ENCODE measurements at regions not wholly inside any gene's neighbourhood (a gene's known extent, or its start where the extent isn't known, plus 50 kb on each side); places are given as distances from the start of the nearest gene placed in this dataset.

GRCh38 chr18:22349317-22349898 is 68.3 kb downstream of the CTAGE1 start:
- TF ChIP-seq, protein P1, sequence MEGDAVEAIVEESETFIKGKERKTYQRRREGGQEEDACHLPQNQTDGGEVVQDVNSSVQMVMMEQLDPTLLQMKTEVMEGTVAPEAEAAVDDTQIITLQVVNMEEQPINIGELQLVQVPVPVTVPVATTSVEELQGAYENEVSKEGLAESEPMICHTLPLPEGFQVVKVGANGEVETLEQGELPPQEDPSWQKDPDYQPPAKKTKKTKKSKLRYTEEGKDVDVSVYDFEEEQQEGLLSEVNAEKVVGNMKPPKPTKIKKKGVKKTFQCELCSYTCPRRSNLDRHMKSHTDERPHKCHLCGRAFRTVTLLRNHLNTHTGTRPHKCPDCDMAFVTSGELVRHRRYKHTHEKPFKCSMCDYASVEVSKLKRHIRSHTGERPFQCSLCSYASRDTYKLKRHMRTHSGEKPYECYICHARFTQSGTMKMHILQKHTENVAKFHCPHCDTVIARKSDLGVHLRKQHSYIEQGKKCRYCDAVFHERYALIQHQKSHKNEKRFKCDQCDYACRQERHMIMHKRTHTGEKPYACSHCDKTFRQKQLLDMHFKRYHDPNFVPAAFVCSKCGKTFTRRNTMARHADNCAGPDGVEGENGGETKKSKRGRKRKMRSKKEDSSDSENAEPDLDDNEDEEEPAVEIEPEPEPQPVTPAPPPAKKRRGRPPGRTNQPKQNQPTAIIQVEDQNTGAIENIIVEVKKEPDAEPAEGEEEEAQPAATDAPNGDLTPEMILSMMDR (IDR thresholded peaks at IDR 0.05), result no peak
- TF ChIP-seq POLR2A (IDR thresholded peaks at IDR 0.05), result peak in 1 of 2 donors; percentile 10

Measured in heart left ventricle (tissue), 13 donors.